HG03520 (cell line): ENCODE measurements at regions not wholly inside any gene's neighbourhood (a gene's known extent, or its start where the extent isn't known, plus 50 kb on each side); places are given as distances from the start of the nearest gene placed in this dataset.
"Not testable (repeated sequence)": the region's sequence is repeated elsewhere in the genome, so short reads cannot be mapped to it uniquely, and the experiment has no call there.

ENCODE experiments used
- ATAC-seq: cut with Tn5 transposase; IDR thresholded peaks from one replicate; pipeline ENCODE4 v1.9.1; 2021; ENCODE audit warnings: mild to moderate bottlenecking, moderate library complexity; ENCODE audit not compliant: unreplicated experiment

- no peak for ATAC-seq
These were observed 345.0 kb downstream of the TMEM38B start for GRCh38 chr9:106039151-106039935.

GRCh38 chr9:106041920-106042319 is 347.6 kb downstream of the TMEM38B start:
- ATAC-seq: not testable (repeated sequence)

- ATAC-seq: no peak
These were observed 357.2 kb downstream of the TMEM38B start for GRCh38 chr9:106051545-106051944.

- no peak for ATAC-seq
These were observed 357.8 kb downstream of the TMEM38B start for GRCh38 chr9:106052166-106052565.

GRCh38 chr9:106052735-106053134 is 358.4 kb downstream of the TMEM38B start:
- no peak for ATAC-seq

GRCh38 chr9:106056328-106056727 is 362.0 kb downstream of the TMEM38B start:
- no peak for ATAC-seq

- ATAC-seq: no peak
These were observed 364.1 kb downstream of the TMEM38B start for GRCh38 chr9:106058460-106058859.

GRCh38 chr9:106059886-106060285 is 365.5 kb downstream of the TMEM38B start:
- no peak for ATAC-seq

GRCh38 chr9:106060885-106061284 is 366.5 kb downstream of the TMEM38B start:
- ATAC-seq: no peak

GRCh38 chr9:106062250-106062649 is 367.9 kb downstream of the TMEM38B start:
- ATAC-seq: no peak

GRCh38 chr9:106065136-106065535 is 370.8 kb downstream of the TMEM38B start:
- ATAC-seq: no peak

GRCh38 chr9:106065579-106066214 is 371.4 kb downstream of the TMEM38B start:
- no peak for ATAC-seq

GRCh38 chr9:106066940-106067524 is 372.7 kb downstream of the TMEM38B start:
- ATAC-seq: no peak

- ATAC-seq: no peak
These were observed 374.9 kb downstream of the TMEM38B start for GRCh38 chr9:106069241-106069640.

- no peak for ATAC-seq
These were observed 378.1 kb downstream of the TMEM38B start for GRCh38 chr9:106072421-106072820.

- ATAC-seq: no peak
These were observed 379.7 kb downstream of the TMEM38B start for GRCh38 chr9:106074006-106074405.

GRCh38 chr9:106075236-106075959 is 381.1 kb downstream of the TMEM38B start:
- ATAC-seq: no peak

- no peak for ATAC-seq
These were observed 381.6 kb downstream of the TMEM38B start for GRCh38 chr9:106075960-106076327.

GRCh38 chr9:106076711-106077110 is 382.4 kb downstream of the TMEM38B start:
- ATAC-seq: no peak

GRCh38 chr9:106077731-106078130 is 383.4 kb downstream of the TMEM38B start:
- ATAC-seq: no peak

- ATAC-seq: no peak
These were observed 388.3 kb downstream of the TMEM38B start for GRCh38 chr9:106082621-106083020.
